ENCODE measurements at regions not wholly inside any gene's neighbourhood (a gene's known extent, or its start where the extent isn't known, plus 50 kb on each side); places are given as distances from the start of the nearest gene placed in this dataset.

GRCh38 chr14:40309124-40309523 is 876.9 kb upstream of the FBXO33 start:
- DNase-seq = no peak
- WGBS, 5 donors = 68 to 94% (median 88%) methylated on average over 1 of the region's 1 CpG
- no peak overlapping the region for H3K27ac ChIP-seq
- TF ChIP-seq EP300 (IDR thresholded peaks at IDR 0.05) (no peak), POLR2AphosphoS5 (IDR thresholded peaks at IDR 0.05) (no peak), CTCF (IDR thresholded peaks at IDR 0.05) (no peak), POLR2A (IDR thresholded peaks at IDR 0.05) (no peak)
- intact Hi-C loops (cut with DNase I; ENCODE audit: low total_unique reads) = no loop called here
- peaks cover 0 to 2% (median 0%) of the 10 kb centered on the region in 4 donors for H3K9me3 ChIP-seq
- H3K4me3 ChIP-seq = no peak overlapping the region
- no peaks in the 10 kb centered on the region for H3K4me1 ChIP-seq
- H3K36me3 ChIP-seq = no peaks in the 10 kb centered on the region
- no peaks in the 10 kb centered on the region for H3K27me3 ChIP-seq

- WGBS, 5 donors = 49 to 74% (median 60%) methylated on average over 3 of the region's 3 CpGs
- no peak for DNase-seq
- TF ChIP-seq CTCF (IDR thresholded peaks at IDR 0.05) (no peak), POLR2AphosphoS5 (IDR thresholded peaks at IDR 0.05) (no peak), POLR2A (IDR thresholded peaks at IDR 0.05) (no peak), EP300 (IDR thresholded peaks at IDR 0.05) (no peak)
- H3K27ac ChIP-seq = no peak overlapping the region
- no peaks in the 10 kb centered on the region for H3K27me3 ChIP-seq
- peaks cover 0 to 2% (median 0%) of the 10 kb centered on the region in 4 donors for H3K9me3 ChIP-seq
- intact Hi-C loops (cut with DNase I; ENCODE audit: low total_unique reads) = no loop called here
- no peaks in the 10 kb centered on the region for H3K4me1 ChIP-seq
- H3K4me3 ChIP-seq = no peak overlapping the region
- H3K36me3 ChIP-seq = no peaks in the 10 kb centered on the region
Observed at GRCh38 chr14:40308240-40308639, 876.0 kb upstream of the FBXO33 start.

- Histone ChIP-seq H3K4me3 (no peak overlapping the region), H3K27ac (no peak overlapping the region), H3K36me3 (no peaks in the 10 kb centered on the region), H3K4me1 (no peaks in the 10 kb centered on the region), H3K9me3 (peaks cover 0 to 30% (median 11%) of the 10 kb centered on the region in 4 donors), H3K27me3 (no peaks in the 10 kb centered on the region)
- TF ChIP-seq POLR2AphosphoS5 (IDR thresholded peaks at IDR 0.05) (no peak), EP300 (IDR thresholded peaks at IDR 0.05) (no peak), POLR2A (IDR thresholded peaks at IDR 0.05) (no peak), CTCF (IDR thresholded peaks at IDR 0.05) (no peak)
- DNase-seq = no peak
- intact Hi-C loops (cut with DNase I; ENCODE audit: low total_unique reads) = no loop called here
Observed at GRCh38 chr14:40296821-40297220, 864.6 kb upstream of the FBXO33 start.

- Histone ChIP-seq H3K4me3 (no peak overlapping the region), H3K9me3 (peaks cover 0 to 50% (median 16%) of the 10 kb centered on the region in 4 donors), H3K36me3 (no peaks in the 10 kb centered on the region), H3K27ac (no peak overlapping the region), H3K4me1 (no peaks in the 10 kb centered on the region), H3K27me3 (no peaks in the 10 kb centered on the region)
- no peak for TF ChIP-seq POLR2A (IDR thresholded peaks at IDR 0.05)
- TF ChIP-seq POLR2AphosphoS5 (IDR thresholded peaks at IDR 0.05) = no peak
- no peak for TF ChIP-seq EP300 (IDR thresholded peaks at IDR 0.05)
- no peak for TF ChIP-seq CTCF (IDR thresholded peaks at IDR 0.05)
- no peak for DNase-seq
- intact Hi-C loops (cut with DNase I; ENCODE audit: low total_unique reads) = no loop called here
Observed at GRCh38 chr14:40292664-40293063, 860.4 kb upstream of the FBXO33 start.

Measured in stomach (tissue), 8 donors.